ENCODE measurements at regions not wholly inside any gene's neighbourhood (a gene's known extent, or its start where the extent isn't known, plus 50 kb on each side); places are given as distances from the start of the nearest gene placed in this dataset.
"Not testable (repeated sequence)": the region's sequence is repeated elsewhere in the genome, so short reads cannot be mapped to it uniquely, and the experiment has no call there.

- intact Hi-C loops (cut with DNase I) = no loop called here
- ATAC-seq (no peak), DNase-seq (ENCODE audit: missing footprints) (no peak)
These were observed 117.2 kb downstream of the SLC25A46 start for GRCh38 chr5:110855961-110856360.

DNA sequence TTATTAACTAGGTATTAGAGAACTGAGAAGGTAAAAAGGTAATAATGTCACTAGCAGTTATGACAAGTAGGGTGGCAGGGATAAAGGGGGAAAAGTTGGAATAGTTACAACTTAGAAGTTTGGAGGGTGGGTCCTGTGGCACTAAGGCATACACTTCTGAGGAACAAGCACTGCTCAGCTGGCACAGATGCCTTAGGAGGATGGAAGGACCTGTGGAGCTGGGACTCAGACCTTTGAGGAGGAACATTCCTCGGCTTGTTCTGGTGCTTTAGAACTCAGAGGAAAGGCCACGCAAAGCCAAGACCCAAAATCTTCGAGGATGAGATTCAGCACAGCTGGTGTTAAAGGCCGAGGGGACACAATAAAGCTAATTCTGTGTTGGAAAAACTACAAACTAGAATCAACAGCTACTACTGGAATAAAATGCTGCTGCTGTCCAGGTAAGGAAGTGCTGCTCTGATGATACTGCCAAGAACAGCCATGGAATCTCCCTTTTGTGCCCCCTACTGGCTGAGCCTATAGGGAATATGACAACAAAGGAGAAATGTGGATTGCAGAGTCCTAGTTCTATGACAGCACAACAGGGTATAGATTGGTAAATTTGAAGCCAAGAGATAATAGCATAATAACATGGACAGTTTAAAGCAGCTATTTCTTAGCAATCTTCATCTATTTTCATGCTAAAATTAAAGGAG lies 126.7 kb downstream of the SLC25A46 start:
- no peak for ATAC-seq
- intact Hi-C loops (cut with DNase I) = no loop called here
- DNase-seq (ENCODE audit: missing footprints) = no peak

- intact Hi-C loops (cut with DNase I) = no loop called here
- ATAC-seq (no peak), DNase-seq (ENCODE audit: missing footprints) (no peak)
These were observed 131.1 kb downstream of the SLC25A46 start for GRCh38 chr5:110869927-110870326.

DNA sequence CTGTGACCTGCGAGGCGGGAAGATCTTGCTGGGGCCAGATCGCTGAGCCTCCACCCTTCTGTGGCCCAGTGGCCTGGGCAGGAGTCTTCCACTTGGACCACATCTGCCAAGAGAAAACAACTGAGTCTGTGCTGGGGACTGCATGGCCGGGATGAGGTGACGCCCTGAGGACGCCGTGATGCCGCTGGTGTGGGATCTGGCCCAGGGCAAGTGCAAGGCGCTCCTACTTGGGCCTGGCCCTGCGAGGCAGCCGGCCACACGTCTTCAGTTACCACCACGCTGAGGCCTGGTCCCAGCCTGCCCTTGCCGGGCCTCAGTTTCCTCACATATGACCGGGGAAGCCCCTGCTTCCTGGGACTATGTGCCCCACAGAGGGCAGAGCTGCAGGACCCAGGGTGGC lies 133.4 kb downstream of the SLC25A46 start:
- no peak for DNase-seq (ENCODE audit: missing footprints)
- intact Hi-C loops (cut with DNase I) = no loop called here
- no peak for ATAC-seq

- intact Hi-C loops (cut with DNase I) = no loop called here
- no peak for DNase-seq (ENCODE audit: missing footprints)
- peak; percentile 16 for ATAC-seq
These were observed 134.2 kb downstream of the SLC25A46 start for GRCh38 chr5:110872963-110873362.

DNA sequence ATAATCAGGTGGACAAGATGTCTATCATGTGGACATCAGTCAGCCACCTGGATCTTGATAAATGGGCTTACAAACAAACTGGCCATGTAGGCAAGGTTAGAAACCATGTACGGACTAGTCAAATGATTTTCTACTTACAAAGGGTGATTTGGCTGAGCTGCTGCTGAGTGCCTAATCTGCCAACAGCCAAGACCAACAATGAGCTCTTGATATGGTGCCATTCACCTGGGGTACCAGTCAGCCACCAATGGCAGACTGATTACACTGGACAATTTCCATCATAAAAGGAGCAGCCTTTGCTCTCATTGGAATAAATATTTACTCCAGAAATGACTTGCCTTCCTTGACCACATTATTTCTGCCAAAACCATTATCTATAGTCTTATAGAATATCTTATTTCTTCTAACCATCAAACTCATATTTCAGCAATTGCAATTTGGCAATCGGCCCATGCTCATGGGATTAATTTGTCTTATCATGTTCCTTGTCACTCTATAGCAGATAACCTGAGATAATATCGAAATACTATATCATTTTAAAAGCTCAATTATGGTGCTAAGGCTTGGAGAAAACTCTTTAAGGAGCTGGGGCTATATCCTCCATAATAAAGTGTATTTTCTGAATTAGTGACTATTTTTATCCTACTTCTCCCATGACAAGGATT lies 135.1 kb downstream of the SLC25A46 start:
- intact Hi-C loops (cut with DNase I) = no loop called here
- no peak for DNase-seq (ENCODE audit: missing footprints)
- no peak for ATAC-seq

- intact Hi-C loops (cut with DNase I); ATAC-seq; DNase-seq (ENCODE audit: missing footprints): not testable (repeated sequence)
These were observed 136.3 kb downstream of the SLC25A46 start for GRCh38 chr5:110875115-110875514.

DNA sequence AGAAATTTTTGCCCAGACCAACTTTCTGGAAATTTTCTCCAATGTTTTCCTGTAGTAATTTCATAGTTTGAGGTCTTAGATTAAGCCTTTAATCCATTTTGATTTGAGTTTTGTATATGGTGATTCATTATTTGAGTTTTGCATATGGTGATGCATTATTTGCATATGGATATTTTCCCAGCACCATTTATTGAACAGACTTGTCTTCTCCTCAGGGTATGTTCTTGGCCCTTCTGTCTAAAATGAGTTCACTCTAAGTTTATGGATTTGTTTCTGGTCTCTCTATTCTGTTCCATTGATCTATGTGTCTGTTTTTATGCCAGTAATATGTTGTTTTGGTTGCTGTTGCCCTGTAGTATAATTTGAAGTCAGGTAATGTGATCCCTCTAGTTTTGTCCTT lies 139.3 kb downstream of the SLC25A46 start:
- no peak for DNase-seq (ENCODE audit: missing footprints)
- no peak for ATAC-seq

GRCh38 chr5:110879675-110880074 lies 140.9 kb downstream of the SLC25A46 start:
- intact Hi-C loops (cut with DNase I) = no loop called here
- no peak for DNase-seq (ENCODE audit: missing footprints)
- no peak for ATAC-seq

More for the DNA sequence above, 139.3 kb downstream of the SLC25A46 start:
- intact Hi-C loops (cut with DNase I) = no loop called here

- ATAC-seq (no peak), DNase-seq (ENCODE audit: missing footprints) (no peak)
- intact Hi-C loops (cut with DNase I) = no loop called here
These were observed 141.6 kb downstream of the SLC25A46 start for GRCh38 chr5:110880413-110880812.

DNA sequence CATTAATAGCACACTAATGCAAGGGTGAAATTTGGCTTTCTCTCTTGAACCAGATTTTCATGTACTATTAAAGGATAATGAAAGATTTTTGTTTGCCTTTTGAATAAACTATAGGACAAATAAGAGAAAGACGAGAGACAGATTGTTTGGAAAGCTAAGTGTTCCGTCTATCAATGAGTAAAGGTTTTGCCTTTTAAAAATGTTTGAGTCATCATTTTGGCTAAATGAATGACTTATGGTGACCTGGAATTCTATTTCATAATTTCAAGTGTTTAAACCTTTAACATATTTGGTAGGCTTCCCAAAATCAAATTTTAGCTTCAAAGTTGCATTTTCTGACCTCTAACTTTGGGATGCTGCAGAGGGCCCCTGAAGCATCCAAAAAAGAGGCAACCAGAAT lies 145.2 kb downstream of the SLC25A46 start:
- no peak for DNase-seq (ENCODE audit: missing footprints)
- intact Hi-C loops (cut with DNase I) = no loop called here
- ATAC-seq = no peak

DNA sequence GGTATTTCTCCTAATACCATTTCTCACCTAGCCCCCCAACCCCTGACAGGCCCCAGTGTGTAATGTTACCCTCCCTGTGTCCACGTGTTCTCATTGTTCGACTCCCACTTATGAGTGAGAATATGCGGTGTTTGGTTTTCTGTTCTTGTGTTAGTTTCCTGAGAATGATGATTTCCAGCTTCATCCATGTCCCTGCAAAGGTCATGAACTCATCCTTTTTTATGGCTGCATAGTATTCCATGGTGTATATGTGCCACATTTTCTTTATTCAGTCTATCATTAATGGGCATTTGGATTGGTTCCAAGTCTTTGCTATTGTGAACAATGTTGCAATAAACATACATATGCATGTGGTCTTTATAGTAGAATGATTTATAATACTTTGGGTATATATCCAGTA lies 148.4 kb downstream of the SLC25A46 start:
- DNase-seq (ENCODE audit: missing footprints); ATAC-seq; intact Hi-C loops (cut with DNase I): not testable (repeated sequence)

GRCh38 chr5:110893854-110894483 lies 155.2 kb downstream of the SLC25A46 start:
- ATAC-seq; DNase-seq (ENCODE audit: missing footprints); intact Hi-C loops (cut with DNase I): not testable (repeated sequence)

GRCh38 chr5:110894805-110895204 lies 156.0 kb downstream of the SLC25A46 start:
- no peak for ATAC-seq
- no peak for DNase-seq (ENCODE audit: missing footprints)
- intact Hi-C loops (cut with DNase I) = no loop called here

- intact Hi-C loops (cut with DNase I) = no loop called here
- DNase-seq (ENCODE audit: missing footprints) = no peak
- ATAC-seq = no peak
These were observed 158.1 kb downstream of the SLC25A46 start for GRCh38 chr5:110896901-110897300.

DNA sequence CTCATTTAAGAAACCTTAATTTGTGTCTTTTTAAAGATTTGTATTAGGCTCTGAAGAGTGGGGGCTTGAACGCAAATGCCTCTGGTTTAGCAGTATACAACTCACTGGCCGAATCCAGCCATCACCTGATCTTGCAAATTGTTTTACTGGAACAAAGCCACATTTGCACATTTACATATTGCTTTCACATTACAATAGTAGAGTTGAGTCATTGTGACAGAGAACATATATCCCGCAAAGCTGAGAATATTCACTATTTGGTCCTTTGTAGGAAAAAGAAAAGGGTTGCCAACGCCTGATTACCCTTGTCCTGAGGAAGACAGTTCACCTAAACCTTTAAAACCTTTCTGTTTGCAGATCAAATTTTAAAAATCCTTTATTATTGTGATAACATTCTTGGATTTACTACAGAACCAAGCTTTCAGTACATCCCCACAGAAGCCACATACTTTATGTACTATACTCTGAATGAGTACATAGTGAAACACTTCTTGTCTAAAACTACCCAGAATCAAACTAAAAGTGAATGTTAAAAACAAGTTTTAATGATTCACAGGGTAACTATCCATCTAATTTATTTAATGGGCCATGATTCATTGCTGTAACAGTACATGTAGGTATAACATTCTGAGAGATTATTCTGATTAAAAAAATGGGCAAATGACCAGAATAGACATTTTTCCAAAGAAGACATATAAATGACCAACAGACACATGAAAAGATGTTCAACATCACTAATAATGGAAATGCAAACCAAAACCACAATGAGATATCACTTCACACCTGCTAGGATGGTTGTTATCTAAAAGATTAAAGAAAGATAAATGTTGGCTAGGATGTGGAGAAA lies 161.0 kb downstream of the SLC25A46 start:
- ATAC-seq = no peak
- no peak for DNase-seq (ENCODE audit: missing footprints)
- intact Hi-C loops (cut with DNase I) = no loop called here

- no peak for ATAC-seq
- intact Hi-C loops (cut with DNase I) = no loop called here
- no peak for DNase-seq (ENCODE audit: missing footprints)
These were observed 162.0 kb downstream of the SLC25A46 start for GRCh38 chr5:110900829-110901228.

DNA sequence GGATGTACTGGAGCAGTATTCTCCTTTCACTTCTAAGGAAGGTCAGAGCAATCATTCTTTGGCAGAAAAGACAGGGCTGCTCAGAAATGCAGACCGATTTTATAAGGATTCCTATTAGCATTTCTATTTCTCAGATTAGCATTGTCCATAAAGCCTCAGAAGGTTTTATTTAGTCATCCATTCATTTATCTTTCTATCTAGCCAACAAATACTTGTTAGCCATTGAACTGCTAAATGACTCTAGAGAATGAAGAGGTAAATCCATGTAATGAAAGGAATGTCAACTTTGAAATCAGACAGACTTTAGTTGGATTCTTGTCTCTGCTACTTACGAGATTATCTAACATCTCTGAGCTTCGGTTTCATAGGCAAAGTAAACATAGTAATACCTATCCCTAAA lies 165.2 kb downstream of the SLC25A46 start:
- DNase-seq (ENCODE audit: missing footprints) (no peak), ATAC-seq (no peak)
- intact Hi-C loops (cut with DNase I) = no loop called here

DNA sequence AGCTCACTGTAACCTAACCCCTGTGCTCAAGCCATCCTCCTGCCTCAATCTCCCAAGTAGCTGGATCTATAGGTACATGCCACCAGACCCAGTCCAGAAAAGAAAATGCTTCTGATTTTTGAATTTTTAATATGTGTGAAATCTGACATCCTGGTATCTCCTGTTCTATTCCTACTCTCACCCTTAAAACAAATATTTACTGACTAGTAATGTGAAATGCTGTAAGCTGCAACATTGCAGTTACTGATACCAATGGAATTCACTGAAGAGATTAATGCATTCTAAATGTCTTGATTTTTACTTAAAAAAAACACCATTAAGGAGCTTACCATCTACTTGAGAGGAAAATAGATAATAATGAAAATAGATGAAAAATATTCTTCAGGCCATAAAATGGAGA lies 162.7 kb upstream of the TSLP start:
- intact Hi-C loops (cut with DNase I) = no loop called here
- ATAC-seq (no peak), DNase-seq (ENCODE audit: missing footprints) (no peak)

Data from Right ventricle myocardium inferior (tissue), 1 donor.